ENCODE measurements at regions not wholly inside any gene's neighbourhood (a gene's known extent, or its start where the extent isn't known, plus 50 kb on each side); places are given as distances from the start of the nearest gene placed in this dataset.

- no peak overlapping the region for H3K4me3 ChIP-seq (ENCODE audit: low read depth in 1 of 5, low read length in 5 of 5)
- no peaks in the 10 kb centered on the region for H3K27me3 ChIP-seq (ENCODE audit: control insufficient read depth in 5 of 5, insufficient read depth in 4 of 5, low read length in 5 of 5)
- no peaks in the 10 kb centered on the region for H3K9me3 ChIP-seq (ENCODE audit: control insufficient read depth in 5 of 5, low read length in 5 of 5)
- peak overlapping the region; percentile 89 for H3K27ac ChIP-seq (ENCODE audit: low read depth, low read length)
- no peak overlapping the region for H3K9ac ChIP-seq (ENCODE audit: low read length in 5 of 5)
- H3K36me3 ChIP-seq (ENCODE audit: control insufficient read depth in 5 of 5, insufficient read depth in 5 of 5, low read length in 5 of 5), result no peaks in the 10 kb centered on the region
- H3K4me1 ChIP-seq (ENCODE audit: control insufficient read depth in 5 of 5, insufficient read depth in 5 of 5, low read length in 5 of 5), result peaks cover 0 to 18% (median 6%) of the 10 kb centered on the region in 5 donors
Measured at GRCh38 chr2:198213253-198213652, 408.9 kb downstream of the PLCL1 start.

- H3K27me3 ChIP-seq (ENCODE audit: control insufficient read depth in 5 of 5, insufficient read depth in 4 of 5, low read length in 5 of 5), result no peaks in the 10 kb centered on the region
- no peak overlapping the region for H3K27ac ChIP-seq (ENCODE audit: low read depth, low read length)
- H3K9ac ChIP-seq (ENCODE audit: low read length in 5 of 5), result no peak overlapping the region
- no peak overlapping the region for H3K4me3 ChIP-seq (ENCODE audit: low read depth in 1 of 5, low read length in 5 of 5)
- H3K36me3 ChIP-seq (ENCODE audit: control insufficient read depth in 5 of 5, insufficient read depth in 5 of 5, low read length in 5 of 5), result no peaks in the 10 kb centered on the region
- no peaks in the 10 kb centered on the region for H3K9me3 ChIP-seq (ENCODE audit: control insufficient read depth in 5 of 5, low read length in 5 of 5)
- peaks cover 0 to 18% (median 6%) of the 10 kb centered on the region in 5 donors for H3K4me1 ChIP-seq (ENCODE audit: control insufficient read depth in 5 of 5, insufficient read depth in 5 of 5, low read length in 5 of 5)
Measured at GRCh38 chr2:198211706-198212105, 407.3 kb downstream of the PLCL1 start.

- Histone ChIP-seq H3K4me3 (ENCODE audit: low read depth in 1 of 5, low read length in 5 of 5) (no peak overlapping the region), H3K27me3 (ENCODE audit: control insufficient read depth in 5 of 5, insufficient read depth in 4 of 5, low read length in 5 of 5) (no peaks in the 10 kb centered on the region), H3K36me3 (ENCODE audit: control insufficient read depth in 5 of 5, insufficient read depth in 5 of 5, low read length in 5 of 5) (no peaks in the 10 kb centered on the region), H3K27ac (ENCODE audit: low read depth, low read length) (no peak overlapping the region), H3K4me1 (ENCODE audit: control insufficient read depth in 5 of 5, insufficient read depth in 5 of 5, low read length in 5 of 5) (no peaks in the 10 kb centered on the region), H3K9ac (ENCODE audit: low read length in 5 of 5) (no peak overlapping the region), H3K9me3 (ENCODE audit: control insufficient read depth in 5 of 5, low read length in 5 of 5) (no peaks in the 10 kb centered on the region)
Measured at GRCh38 chr2:198203336-198204069, 399.1 kb downstream of the PLCL1 start.
